CD4-positive, alpha-beta memory T cell (primary cell): ENCODE measurements at regions not wholly inside any gene's neighbourhood (a gene's known extent, or its start where the extent isn't known, plus 50 kb on each side); places are given as distances from the start of the nearest gene placed in this dataset.
A peak's percentile ranks its signal among the peaks of the same experiment; 100 is the strongest.

Source experiments
- CTCF ChIA-PET: fragments of 350-600 bp; sonication (Branson Sonifier 250); formaldehyde crosslinking; loops from one replicate; lab custom pipeline; 2021; ENCODE audit warnings: inconsistent platforms; ENCODE audit not compliant: partially characterized antibody; lab: Charles Lee
- POLR2A ChIA-PET: fragments of 350-600 bp; sonication (Branson Sonifier 250); formaldehyde crosslinking; loops from one replicate; lab custom pipeline; 2021; ENCODE audit not compliant: partially characterized antibody; lab: Charles Lee
- DNase-seq, 5 donors: peaks; one replicate each; pipeline versions ENCODE4 v3.0.0 to v3.0.0-alpha.2; 2020 to 2022; ENCODE audit warnings: mixed read lengths in 1 of 5
- H3K27ac ChIP-seq: one replicate; pipeline ENCODE4 v1.7.0; 2013; ENCODE audit warnings: low read depth, low read length
- H3K27me3 ChIP-seq: 2 replicates; pipeline ENCODE4 v1.7.0; 2013; ENCODE audit warnings: mild to moderate bottlenecking, low read length, moderate library complexity; ENCODE audit not compliant: insufficient read depth
- H3K36me3 ChIP-seq: 2 replicates; pipeline ENCODE4 v1.7.0; 2013; ENCODE audit warnings: mild to moderate bottlenecking, low read length, moderate library complexity; ENCODE audit not compliant: insufficient read depth
- H3K4me1 ChIP-seq: 2 replicates; pipeline ENCODE4 v1.7.0; 2013; ENCODE audit warnings: mild to moderate bottlenecking, low read length, moderate library complexity; ENCODE audit not compliant: insufficient read depth
- H3K4me3 ChIP-seq, 2 donors: one replicate each; pipeline ENCODE4 v1.7.0; 2013; ENCODE audit warnings: low read length in 2 of 2, mild to moderate bottlenecking in 1 of 2
- H3K9me3 ChIP-seq, 2 donors: one replicate each; pipeline ENCODE4 v1.7.0; 2013; ENCODE audit warnings: low read length in 2 of 2, control low read depth in 1 of 2; ENCODE audit not compliant: control insufficient read depth in 1 of 2
- H3K27ac Mint-ChIP-seq, 7 donors: one replicate each; pipeline ENCODE4 v1.8.0; 2020 to 2021; ENCODE audit warnings: mixed read lengths in 7 of 7, mild to moderate bottlenecking in 6 of 7, inconsistent platforms in 3 of 7, moderate library complexity in 3 of 7
- H3K27me3 Mint-ChIP-seq, 2 donors: one replicate each; pipeline ENCODE4 v1.8.0; 2020 to 2021; ENCODE audit warnings: mixed read lengths in 2 of 2
- H3K36me3 Mint-ChIP-seq, 2 donors: one replicate each; pipeline ENCODE4 v1.8.0; 2020 to 2021; ENCODE audit warnings: mixed read lengths in 2 of 2, inconsistent platforms in 1 of 2, mild to moderate bottlenecking in 1 of 2
- H3K4me1 Mint-ChIP-seq, 4 donors: one replicate each; pipeline ENCODE4 v1.8.0; 2020 to 2021; ENCODE audit warnings: mixed read lengths in 4 of 4, mild to moderate bottlenecking in 1 of 4
- H3K4me3 Mint-ChIP-seq, 8 donors: one replicate each; pipeline ENCODE4 v1.8.0; 2020 to 2021; ENCODE audit warnings: mixed read lengths in 8 of 8, mild to moderate bottlenecking in 7 of 8, moderate library complexity in 6 of 8, inconsistent platforms in 3 of 8
- H3K9me3 Mint-ChIP-seq, 8 donors: one replicate each; pipeline ENCODE4 v1.8.0; 2020 to 2021; ENCODE audit warnings: mixed read lengths in 8 of 8, mild to moderate bottlenecking in 5 of 8, inconsistent platforms in 3 of 8, moderate library complexity in 1 of 8
- intact Hi-C: fragments of 100-400 bp; cut with micrococcal nuclease; formaldehyde crosslinking; loops from one replicate; pipeline ENCODE4 v1.15.1; 2023

DNA sequence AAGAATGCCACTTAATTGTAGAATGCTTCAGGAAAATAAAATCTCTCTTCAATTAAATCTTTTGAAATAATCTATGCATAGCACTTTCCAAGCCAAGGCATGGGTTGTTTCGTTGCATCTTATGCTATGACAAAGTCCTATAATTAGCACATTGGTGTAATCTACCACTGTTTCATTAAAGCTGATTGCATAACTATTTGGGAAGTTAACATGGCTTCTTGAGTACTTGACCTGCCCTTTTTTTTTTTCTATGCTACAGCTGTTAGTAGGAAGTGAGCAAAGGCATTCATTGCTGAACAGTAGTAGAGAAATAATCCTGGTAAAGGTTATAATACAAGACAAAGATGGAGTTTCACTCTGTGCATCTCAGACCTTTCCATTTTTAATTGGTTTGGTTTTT is 557.2 kb upstream of the CELF2 start:
- Mint-ChIP-seq H3K27me3 (peaks cover 6 to 10% of the 10 kb centered on the region in 2 donors), H3K27ac (no peak overlapping the region), H3K4me1 (no peaks in the 10 kb centered on the region), H3K4me3 (no peak overlapping the region), H3K36me3 (no peaks in the 10 kb centered on the region), H3K9me3 (no peaks in the 10 kb centered on the region)
- ChIA-PET POLR2A (no interaction called here), CTCF (no interaction called here)
- no peak overlapping the region for H3K4me3 ChIP-seq
- no peaks in the 10 kb centered on the region for H3K36me3 ChIP-seq
- no peak overlapping the region for H3K27ac ChIP-seq
- H3K27me3 ChIP-seq, result no peaks in the 10 kb centered on the region
- intact Hi-C loops, result no loop called here
- H3K4me1 ChIP-seq, result no peaks in the 10 kb centered on the region
- DNase-seq, result no peak
- H3K9me3 ChIP-seq, result no peaks in the 10 kb centered on the region

DNA sequence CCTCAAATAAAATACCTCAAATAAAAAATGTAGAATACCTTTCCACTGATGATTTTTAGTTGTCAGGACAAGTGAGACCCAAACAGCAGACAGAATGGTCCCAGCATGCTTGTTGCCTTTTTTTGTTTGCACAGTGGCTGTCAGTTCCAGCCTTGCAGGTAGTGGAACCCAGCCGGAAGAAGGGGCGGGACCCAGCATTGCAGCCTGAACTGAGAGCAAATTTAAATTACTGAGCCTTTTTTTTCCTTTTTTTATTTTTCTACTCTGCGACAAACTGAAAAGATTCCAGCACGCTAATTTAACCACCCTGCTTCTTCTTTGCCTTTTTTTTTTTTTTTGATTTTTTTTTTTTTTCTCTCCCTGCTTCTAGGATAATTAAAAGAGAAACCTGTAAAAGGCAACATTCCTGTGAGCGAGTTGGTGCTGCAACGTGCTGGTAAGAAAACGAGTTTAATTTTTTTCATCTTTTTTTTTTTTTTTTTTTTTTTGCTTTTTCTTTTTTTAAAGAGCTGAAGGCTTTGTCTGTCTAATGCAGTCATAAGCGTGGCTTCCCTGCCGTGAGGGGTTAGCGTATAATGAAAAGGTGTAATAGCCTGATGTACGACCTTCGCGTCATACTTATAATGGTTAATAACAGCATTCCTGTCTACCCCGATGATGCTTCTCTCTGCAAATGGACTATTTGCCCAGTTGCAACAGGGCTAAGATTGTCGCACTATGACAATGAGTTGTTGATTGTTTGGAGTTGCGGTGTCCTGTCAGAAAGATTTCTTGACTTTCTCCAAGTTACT is 555.3 kb upstream of the CELF2 start:
- Histone ChIP-seq H3K27ac (no peak overlapping the region), H3K27me3 (no peaks in the 10 kb centered on the region), H3K36me3 (no peaks in the 10 kb centered on the region), H3K4me3 (no peak overlapping the region), H3K9me3 (no peaks in the 10 kb centered on the region), H3K4me1 (no peaks in the 10 kb centered on the region)
- Mint-ChIP-seq H3K9me3 (no peaks in the 10 kb centered on the region), H3K27ac (no peak overlapping the region), H3K4me1 (no peaks in the 10 kb centered on the region), H3K27me3 (peaks cover 6 to 10% of the 10 kb centered on the region in 2 donors), H3K36me3 (no peaks in the 10 kb centered on the region), H3K4me3 (no peak overlapping the region)
- ChIA-PET POLR2A (no interaction called here), CTCF (no interaction called here)
- no peak for DNase-seq
- intact Hi-C loops, result no loop called here

DNA sequence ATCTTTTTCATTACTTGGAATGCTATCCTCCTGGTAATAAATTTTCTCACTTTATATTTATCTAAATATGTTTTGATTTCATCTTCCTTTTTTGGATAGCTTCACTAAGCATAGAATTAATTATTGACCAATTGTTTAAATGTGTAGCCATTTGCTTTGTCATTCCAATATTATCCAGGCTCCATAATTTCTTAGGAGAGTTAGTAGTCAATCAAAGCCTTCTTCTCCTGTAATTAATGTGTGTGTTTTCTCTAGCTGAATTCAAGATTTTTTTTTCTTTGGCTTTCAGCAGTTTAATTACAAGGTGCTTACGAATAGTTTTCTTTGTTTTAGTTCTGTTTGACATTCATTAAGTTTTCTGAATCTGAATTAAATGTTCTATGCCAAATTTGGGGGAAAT is 545.9 kb upstream of the CELF2 start:
- H3K27ac ChIP-seq, result no peak overlapping the region
- ChIA-PET POLR2A (no interaction called here), CTCF (no interaction called here)
- intact Hi-C loops, result no loop called here
- no peaks in the 10 kb centered on the region for H3K36me3 ChIP-seq
- no peaks in the 10 kb centered on the region for H3K36me3 Mint-ChIP-seq
- no peak overlapping the region for H3K27ac Mint-ChIP-seq
- peaks cover 4 to 6% of the 10 kb centered on the region in 2 donors for H3K27me3 Mint-ChIP-seq
- DNase-seq, result no peak
- H3K4me3 Mint-ChIP-seq, result no peak overlapping the region
- H3K27me3 ChIP-seq, result no peaks in the 10 kb centered on the region
- no peaks in the 10 kb centered on the region for H3K4me1 Mint-ChIP-seq
- no peaks in the 10 kb centered on the region for H3K9me3 ChIP-seq
- H3K4me1 ChIP-seq, result no peaks in the 10 kb centered on the region
- H3K4me3 ChIP-seq, result no peak overlapping the region
- peaks cover 3 to 12% (median 7%) of the 10 kb centered on the region in 8 donors for H3K9me3 Mint-ChIP-seq

DNA sequence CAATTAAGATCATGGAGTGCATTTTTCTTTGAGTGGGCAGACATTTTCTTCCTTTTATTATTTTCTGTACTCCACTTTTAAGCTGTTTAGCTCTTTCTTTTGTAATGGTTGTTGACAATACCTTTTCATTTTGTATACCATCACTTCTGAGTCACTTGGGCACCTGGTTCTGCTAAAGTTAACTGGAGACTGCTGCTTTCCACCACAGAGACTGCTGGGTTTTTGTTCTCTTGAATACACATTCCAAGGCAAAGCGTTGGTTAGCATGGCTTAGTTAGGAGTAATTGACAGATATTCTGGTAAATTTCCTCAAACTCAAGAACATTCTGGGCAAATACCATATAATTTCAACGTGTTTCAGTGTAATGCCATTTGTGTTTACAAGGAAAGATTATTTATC is 541.9 kb upstream of the CELF2 start:
- ChIA-PET POLR2A (no interaction called here), CTCF (no interaction called here)
- Histone ChIP-seq H3K27ac (no peak overlapping the region), H3K4me1 (no peaks in the 10 kb centered on the region), H3K4me3 (no peak overlapping the region), H3K27me3 (no peaks in the 10 kb centered on the region), H3K9me3 (no peaks in the 10 kb centered on the region), H3K36me3 (no peaks in the 10 kb centered on the region)
- intact Hi-C loops, result no loop called here
- H3K9me3 Mint-ChIP-seq, result peaks cover 0 to 12% (median 7%) of the 10 kb centered on the region in 8 donors
- H3K27ac Mint-ChIP-seq, result no peak overlapping the region
- no peaks in the 10 kb centered on the region for H3K36me3 Mint-ChIP-seq
- no peak overlapping the region for H3K4me3 Mint-ChIP-seq
- no peak for DNase-seq
- H3K27me3 Mint-ChIP-seq, result peaks cover 10% of the 10 kb centered on the region in 2 donors
- no peaks in the 10 kb centered on the region for H3K4me1 Mint-ChIP-seq

DNA sequence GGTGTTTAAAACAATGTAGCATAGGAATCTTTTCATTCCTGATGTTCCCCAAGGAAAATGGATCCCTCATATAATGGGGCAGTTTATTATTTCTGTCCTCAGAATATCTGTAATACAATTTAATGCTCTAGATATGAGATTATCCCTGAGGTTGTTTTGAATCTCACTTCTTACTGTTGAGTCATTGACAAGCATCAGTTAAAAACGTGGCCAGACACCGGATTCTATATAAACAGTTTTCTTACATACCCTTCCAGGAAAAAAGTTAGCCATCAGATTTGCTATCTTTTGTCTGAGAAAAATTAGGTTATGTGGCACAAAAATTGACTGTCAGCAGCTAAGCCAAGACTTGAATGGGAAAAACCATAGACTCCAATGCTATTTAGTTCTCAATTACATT is 539.8 kb upstream of the CELF2 start:
- ChIA-PET CTCF (no interaction called here), POLR2A (no interaction called here)
- intact Hi-C loops, result no loop called here
- no peak for DNase-seq
- Mint-ChIP-seq H3K4me3 (no peak overlapping the region), H3K4me1 (no peaks in the 10 kb centered on the region), H3K36me3 (no peaks in the 10 kb centered on the region), H3K27me3 (peaks cover 10 to 11% of the 10 kb centered on the region in 2 donors), H3K27ac (peak overlapping the region in 1 of 7 donors; percentile 30), H3K9me3 (peaks cover 0 to 6% (median 3%) of the 10 kb centered on the region in 8 donors)
- Histone ChIP-seq H3K4me3 (no peak overlapping the region), H3K9me3 (no peaks in the 10 kb centered on the region), H3K27me3 (no peaks in the 10 kb centered on the region), H3K36me3 (no peaks in the 10 kb centered on the region), H3K27ac (no peak overlapping the region), H3K4me1 (no peaks in the 10 kb centered on the region)

DNA sequence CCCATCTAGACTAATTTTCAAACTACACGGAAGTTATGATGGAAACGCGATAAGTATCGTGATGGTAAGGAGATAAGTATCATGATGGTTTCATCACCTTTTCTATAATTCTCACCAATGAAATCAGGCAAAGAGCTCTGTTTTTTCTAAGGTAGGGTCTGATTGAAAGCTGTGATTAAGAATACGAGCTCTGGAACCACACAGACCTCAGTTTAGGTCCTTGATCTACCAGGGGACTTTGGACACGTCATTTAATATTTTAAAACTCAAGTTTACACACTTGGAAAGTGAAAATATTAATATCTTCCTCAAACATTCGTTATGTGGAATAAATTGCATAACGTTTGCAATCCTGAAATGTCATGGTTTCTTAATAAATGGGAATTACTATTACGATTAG is 538.2 kb upstream of the CELF2 start:
- ChIA-PET POLR2A (no interaction called here), CTCF (no interaction called here)
- Mint-ChIP-seq H3K9me3 (no peaks in the 10 kb centered on the region), H3K4me1 (no peaks in the 10 kb centered on the region), H3K4me3 (no peak overlapping the region), H3K27ac (no peak overlapping the region), H3K36me3 (no peaks in the 10 kb centered on the region), H3K27me3 (peaks cover 8 to 13% of the 10 kb centered on the region in 2 donors)
- Histone ChIP-seq H3K27me3 (no peaks in the 10 kb centered on the region), H3K4me3 (no peak overlapping the region), H3K4me1 (no peaks in the 10 kb centered on the region), H3K36me3 (no peaks in the 10 kb centered on the region), H3K27ac (no peak overlapping the region), H3K9me3 (no peaks in the 10 kb centered on the region)
- DNase-seq, result no peak
- intact Hi-C loops, result no loop called here

DNA sequence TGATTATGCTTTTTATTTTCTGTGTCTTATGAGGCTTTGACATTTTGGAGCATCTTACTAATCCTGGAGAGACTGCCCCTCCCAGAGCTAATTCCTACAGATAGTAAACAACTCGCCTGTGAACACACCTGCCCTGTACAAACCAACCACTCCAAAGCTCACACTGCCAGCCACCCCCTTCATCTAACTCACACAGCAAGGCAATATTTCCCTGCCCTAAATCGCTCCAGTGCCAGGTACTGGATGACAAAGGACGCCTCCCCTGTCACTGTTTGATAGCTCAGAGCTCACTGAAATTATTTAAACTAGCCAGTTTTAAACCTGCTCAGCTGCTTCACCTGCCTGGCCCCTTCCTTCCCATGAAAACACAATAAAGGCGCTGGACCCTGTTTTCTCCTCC is 535.1 kb upstream of the CELF2 start:
- ChIA-PET CTCF (no interaction called here), POLR2A (no interaction called here)
- intact Hi-C loops, result no loop called here
- Mint-ChIP-seq H3K36me3 (no peaks in the 10 kb centered on the region), H3K4me1 (no peaks in the 10 kb centered on the region), H3K4me3 (no peak overlapping the region), H3K9me3 (no peaks in the 10 kb centered on the region), H3K27me3 (peaks cover 11 to 16% of the 10 kb centered on the region in 2 donors), H3K27ac (no peak overlapping the region)
- H3K27me3 ChIP-seq, result no peaks in the 10 kb centered on the region
- H3K4me1 ChIP-seq, result no peaks in the 10 kb centered on the region
- H3K27ac ChIP-seq, result no peak overlapping the region
- no peaks in the 10 kb centered on the region for H3K36me3 ChIP-seq
- no peaks in the 10 kb centered on the region for H3K9me3 ChIP-seq
- H3K4me3 ChIP-seq, result no peak overlapping the region
- DNase-seq, result no peak
